CD4-positive, alpha-beta T cell treated with Interleukin-21 for 1 hour (primary cell): ENCODE measurements at regions not wholly inside any gene's neighbourhood (a gene's known extent, or its start where the extent isn't known, plus 50 kb on each side); places are given as distances from the start of the nearest gene placed in this dataset.

Experiments
- DNase-seq: peaks from one replicate; pipeline ENCODE4 v3.0.0-alpha.2; 2020

DNA sequence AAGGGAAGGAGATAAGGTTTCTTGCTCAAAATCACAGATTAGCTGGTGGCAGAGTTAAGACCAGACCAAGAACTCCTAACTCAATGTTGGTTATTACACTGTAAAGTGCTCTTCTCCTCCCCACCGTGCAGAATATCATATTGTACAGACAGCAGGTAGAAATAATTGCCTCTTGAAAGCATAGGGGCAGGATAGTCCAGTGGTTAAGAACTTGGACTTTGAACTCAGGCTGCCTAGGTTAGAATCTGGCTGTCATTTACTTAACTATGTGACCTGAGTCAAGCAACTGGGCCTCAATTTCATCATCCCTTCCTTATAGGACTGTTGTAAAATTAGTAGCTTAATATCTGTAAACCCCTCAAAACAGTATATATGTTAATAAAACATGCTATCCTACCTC is 114.9 kb upstream of the HIVEP3 start:
- DNase-seq: no peak

DNA sequence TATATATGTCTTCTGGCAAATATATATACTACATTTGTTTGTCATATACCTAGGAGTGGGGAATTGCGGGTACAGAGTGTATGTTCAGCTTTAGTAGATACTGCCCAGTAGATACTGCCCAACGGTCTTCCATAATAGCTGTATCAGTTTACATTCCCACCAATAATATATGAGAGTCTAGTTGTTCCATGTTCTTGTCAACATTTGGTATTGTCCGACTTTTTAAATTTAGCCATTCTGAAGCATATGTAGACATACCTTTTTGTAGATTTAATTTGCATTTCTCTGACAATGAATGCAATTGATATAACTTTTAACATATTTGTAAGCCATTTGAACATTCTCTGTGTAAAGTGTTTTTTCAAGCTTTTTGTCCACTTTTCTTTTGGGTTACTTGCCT is 99.0 kb upstream of the HIVEP3 start:
- no peak for DNase-seq

DNA sequence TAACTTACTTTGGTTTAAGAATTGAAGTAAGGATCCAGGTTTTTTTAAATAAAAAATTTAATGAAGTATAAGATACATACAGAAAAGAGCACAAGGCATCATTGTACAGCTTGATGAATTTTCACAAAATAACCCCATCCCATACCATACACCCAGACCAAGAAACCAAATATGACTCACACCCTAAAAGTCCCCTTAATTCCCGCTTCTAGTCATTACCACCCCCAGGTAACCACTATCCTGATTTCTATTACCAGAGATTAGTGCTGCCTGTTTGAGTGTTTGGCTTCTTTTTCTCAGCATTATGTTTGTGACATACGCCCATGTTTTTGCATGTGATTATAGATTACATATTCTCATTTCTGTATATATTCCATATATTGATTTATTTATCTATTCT is 98.5 kb upstream of the HIVEP3 start:
- DNase-seq: no peak

DNA sequence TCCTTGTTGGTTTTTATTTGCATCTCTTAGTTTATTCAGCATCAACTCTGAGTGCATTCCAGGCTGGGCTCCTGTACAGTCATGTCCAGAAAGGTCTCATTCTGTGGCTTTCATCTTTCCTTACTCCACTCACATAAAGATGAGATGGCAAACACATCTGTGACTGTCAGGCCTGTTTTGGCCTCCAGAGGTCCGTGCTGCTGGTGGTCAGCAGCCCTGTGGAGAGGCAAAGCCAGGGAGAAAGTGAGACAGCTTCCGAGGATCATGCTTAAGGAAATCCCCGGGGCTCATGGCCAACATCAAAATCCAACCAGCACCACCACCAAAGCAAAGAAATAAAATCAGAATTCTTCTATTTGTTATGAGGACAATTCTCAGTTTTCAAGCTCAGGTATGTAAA is 96.1 kb upstream of the HIVEP3 start:
- no peak for DNase-seq

DNA sequence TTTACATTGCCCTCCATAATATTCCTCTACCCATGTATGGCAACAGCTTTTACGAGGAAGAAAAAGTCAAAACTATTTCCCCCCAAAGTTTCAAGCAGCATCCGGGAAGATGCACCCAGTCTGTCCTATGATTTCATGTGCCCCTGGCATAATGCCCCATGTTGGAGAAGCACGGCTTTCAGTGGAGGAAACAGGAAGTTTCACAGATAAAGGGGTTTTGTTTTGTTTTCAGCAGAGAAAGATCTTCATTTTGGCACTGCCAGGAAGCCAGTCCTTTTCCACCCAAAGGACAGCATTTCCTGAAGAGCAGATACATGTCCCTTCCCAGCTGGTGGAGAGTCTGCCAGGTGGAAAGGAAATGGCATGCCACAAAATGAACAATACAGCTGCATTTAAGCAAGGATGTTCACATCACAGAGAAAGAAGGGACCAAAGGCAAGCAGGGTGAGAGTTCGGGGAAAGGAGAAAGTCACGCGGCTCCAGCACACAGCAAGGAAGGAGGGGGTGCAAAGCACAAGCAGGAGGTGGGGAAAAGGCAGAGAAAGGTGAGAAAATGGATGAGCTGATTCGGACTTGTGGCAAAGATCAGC is 95.3 kb upstream of the HIVEP3 start:
- no peak for DNase-seq

DNA sequence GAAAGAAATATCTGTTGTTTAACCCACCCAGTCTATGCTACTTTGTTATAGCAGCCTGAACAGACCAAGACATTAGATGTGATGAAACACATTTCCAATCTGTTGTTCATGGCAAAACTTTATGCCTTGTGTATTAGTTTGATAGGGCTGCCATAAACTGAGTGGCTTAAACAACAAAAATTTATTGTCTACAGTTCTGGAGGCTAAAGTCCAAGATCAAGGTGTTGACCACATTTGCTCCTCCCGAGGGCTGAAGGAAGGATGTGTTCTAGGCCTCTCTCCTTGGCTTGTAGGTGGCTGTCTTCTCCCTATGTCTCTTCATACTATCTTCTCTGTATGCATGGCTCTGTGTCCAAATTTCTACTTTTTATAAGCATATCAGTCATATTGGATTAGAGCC is 94.1 kb upstream of the HIVEP3 start:
- no peak for DNase-seq

DNA sequence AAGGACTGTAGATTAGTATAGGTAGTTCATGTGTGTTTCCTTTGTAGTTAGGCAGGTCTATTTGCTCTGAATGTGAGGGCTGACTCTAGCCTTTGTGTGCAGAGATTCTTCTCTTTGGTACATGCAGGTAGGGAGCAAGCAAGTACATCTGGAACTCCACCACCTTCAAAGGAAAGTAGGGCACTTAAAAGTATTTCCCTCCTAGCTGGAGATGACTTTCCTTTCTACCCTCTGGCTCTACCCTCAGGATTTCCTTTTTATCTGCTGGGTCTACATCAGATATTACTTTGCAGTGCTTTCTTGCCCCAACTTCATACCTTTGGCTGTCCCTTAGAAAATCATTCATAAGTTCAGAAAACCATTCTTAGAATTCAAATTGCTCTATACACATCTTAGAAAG is 91.7 kb upstream of the HIVEP3 start:
- no peak for DNase-seq

DNA sequence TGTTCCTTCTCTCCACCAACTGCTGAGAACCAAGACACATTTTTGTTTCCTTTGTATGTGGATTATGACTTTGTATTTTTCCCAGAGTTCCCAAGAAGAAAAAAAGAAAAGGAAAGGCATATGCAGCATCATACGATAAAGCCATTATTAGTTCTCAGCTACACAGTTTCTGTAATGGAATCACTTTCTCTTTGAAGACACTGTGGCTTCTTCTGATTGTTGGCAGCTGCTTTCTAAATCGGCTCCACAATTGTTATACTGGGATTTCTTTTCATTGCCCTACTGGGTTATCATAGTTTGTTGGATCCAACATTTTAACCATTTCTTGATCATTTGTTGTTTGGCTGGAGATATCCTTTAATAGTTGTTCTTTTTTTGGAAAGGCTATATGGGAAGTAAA is 89.5 kb upstream of the HIVEP3 start:
- DNase-seq: no peak

DNA sequence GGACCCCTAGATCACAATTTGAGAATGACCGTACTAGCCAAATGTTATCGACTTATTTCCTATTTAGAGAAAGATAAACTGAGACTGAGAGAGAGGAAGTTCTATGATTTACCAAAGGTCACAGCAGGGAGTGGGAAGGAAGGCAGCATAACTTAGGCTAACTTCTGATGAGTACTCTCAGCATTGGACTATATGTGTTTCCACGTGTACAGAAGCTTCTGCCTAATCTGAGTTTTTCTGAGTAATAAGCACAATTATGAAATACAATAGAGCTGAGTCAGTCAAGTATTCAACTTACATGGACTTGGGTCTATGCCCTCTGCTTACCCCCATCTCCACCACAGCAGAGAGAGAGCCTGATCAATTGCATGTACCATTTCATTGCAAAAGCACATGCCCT is 88.1 kb upstream of the HIVEP3 start:
- no peak for DNase-seq

DNA sequence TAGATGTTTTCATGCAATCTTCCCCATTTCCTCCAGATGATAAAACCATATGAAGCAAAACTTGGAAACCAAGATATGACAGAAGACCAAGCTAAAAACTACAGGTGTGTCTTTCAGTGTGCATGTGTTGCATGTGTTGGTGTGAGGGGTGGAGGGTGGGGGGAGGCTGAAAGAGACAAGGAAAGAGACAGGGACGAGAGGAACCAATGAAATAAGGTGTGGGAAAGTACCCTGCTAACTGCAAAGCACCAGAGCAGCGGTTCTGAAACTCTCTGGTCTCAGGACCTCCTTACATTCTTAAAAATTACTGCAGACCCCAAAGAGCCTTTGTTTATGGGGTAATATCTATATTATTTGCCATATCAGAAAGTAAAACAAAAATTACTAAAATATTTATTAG is 87.4 kb upstream of the HIVEP3 start:
- no peak for DNase-seq

DNA sequence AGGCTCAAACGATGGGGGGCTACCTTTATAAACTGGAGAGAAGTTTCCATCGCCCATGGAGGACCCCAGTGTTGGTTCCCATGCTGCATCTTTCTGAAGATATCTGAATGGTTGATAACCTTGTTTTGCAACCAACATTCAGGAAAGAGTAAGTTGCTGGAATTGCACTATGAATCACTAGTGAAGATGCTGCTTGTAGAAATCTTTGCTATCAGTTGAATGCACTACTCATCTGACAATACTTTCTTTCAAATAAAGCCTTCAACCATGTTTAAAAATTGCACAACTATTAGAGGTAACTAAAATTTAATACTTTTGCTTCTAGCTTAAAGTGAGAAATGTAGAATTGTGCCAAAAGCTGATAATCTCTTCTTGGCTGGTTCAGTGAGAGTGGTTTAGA is 86.8 kb upstream of the HIVEP3 start:
- no peak for DNase-seq

DNA sequence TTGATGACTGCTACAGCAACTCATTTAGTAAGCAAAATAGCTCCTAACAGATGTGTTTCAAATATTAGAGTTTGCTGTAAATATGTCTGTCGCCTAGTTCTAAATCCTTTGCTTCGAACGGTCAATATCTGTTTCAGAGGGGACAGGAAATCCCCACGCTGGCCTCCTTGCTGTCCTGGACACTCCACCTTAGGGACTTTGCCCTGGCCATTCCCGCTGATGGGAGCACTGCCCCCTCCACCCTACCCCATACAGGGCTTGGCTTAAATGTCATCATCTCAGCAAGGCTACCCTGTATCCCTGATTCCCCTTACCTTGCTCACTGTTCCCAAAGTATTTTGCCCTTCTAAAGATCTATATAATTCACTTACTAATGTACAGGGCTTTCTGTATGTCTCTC is 86.1 kb upstream of the HIVEP3 start:
- no peak for DNase-seq

DNA sequence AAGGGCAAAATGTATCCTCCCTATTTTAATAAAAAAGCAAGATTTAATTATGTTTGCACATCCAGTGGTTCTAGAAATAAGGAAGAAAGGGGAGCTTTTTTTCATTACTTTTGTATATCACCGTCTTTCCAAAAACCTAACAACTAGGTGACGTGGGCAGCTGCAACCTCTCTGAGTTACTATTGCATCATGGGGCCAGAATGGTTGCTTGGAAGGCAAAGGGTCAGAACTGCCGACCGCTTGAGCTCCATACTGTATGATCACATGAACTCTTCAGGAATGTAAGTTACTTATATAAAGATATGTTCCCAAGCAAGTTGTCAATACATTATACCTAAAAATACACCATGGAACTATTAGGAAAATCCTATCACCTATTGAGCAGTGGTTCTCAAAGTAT is 85.6 kb upstream of the HIVEP3 start:
- no peak for DNase-seq

DNA sequence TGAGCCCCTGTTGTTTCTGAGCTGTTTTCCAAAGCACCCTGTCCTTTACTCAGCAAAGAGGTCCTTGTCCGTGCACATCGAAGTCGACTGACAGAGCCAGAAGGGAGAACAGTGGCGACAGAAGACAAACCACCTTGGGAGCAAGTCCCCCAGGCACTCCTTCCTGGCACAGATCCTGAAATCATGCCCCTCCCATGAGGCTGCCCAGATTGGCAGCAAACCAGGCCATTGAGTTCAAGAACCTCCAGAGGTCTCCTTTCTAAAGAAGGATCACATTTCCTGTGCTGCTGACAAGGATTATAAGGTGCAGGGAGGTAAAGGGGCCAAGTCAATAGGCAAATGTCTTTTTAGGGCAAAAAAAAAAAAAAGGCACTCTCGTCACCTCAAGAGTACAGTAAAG is 84.7 kb upstream of the HIVEP3 start:
- DNase-seq: no peak

DNA sequence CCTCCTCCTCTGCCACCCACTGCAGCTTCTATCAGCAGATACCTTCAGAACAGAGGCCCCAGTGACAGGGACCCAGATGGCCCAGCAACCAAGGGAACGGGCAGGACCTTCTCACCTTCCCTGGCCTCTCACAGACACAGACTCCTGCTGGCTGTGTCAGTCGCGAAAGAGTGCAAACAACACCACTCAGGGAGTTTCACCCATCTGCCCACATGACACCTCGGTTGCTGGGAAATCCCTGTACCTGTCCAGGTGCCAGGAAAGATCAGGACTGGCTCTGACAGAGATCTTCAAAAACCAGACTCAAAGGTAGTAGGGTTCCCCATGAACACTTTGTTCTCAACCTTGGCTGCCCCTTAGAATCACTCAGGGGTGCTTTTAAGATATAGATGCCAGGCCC is 83.5 kb upstream of the HIVEP3 start:
- DNase-seq: no peak

DNA sequence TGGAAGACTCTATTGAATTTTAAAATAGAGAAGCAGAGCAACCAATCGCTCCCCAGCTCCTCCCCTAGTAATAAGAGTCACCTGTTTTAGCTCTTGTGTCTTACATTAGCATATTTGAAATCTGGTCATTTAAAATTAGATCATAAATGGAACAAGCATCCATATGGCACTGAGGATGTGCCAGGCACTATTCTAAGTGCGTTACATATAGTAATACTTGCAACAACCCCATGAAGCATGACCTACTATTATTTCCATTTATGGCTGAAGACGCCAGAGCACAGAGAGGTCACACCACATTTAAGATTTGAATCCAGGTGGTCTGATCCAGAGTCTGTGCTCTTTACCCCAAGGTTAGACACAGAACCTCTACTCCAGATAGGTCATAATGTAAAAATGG is 82.0 kb upstream of the HIVEP3 start:
- no peak for DNase-seq

DNA sequence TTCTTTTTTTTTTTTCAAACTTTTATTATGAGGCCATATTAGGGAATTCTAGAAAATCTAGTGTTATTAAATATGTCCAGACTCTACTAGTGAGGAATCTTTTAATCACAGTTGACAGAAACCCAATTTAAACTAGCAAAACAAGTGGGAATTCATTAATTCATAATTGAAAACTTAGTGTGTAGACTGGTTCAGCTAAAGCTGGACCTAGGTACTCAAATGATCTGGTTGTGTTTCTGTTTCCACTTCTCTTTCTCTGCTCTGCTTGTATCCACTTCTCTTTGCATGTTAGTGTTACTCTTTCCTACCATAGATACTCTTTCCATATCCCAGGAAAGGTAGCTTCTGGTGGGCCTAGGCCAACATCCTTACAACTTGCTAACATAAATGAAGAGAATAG is 81.2 kb upstream of the HIVEP3 start:
- DNase-seq: no peak

DNA sequence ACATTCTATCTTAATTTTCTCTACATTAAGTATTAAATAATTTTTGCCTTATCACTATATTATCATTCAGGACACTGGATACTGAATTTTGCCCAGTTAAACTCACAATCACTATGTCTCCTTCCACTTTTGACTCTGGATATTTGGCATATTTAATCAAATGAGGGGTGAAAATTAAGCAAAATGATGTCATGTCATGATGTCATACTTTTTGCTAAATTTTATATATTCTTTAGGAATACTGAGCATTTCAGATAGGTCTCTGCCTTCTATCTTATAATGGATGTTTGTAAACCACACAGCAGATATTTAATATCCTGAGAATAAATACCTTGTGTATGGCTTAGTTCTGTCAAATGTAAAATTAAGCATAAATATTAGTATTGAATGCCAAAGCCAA is 79.5 kb upstream of the HIVEP3 start:
- DNase-seq: no peak

DNA sequence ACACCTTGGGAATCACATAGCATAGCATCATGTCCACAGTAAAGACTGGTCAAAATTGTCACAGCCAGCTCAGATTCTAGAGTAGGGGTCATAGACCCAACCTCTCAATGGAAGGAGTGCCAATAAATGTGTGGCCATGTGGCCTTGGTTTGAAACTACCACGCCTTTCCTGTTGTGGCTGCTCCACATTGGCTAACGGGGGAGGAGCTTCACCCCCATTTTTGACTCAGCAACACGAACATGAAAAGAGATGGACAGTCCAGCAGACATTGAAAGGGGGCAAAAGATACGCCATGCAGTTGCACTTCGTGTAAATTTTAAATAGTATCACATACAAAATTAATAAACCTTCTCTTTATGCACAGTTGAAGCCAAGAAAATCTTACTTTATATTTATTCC is 78.4 kb upstream of the HIVEP3 start:
- no peak for DNase-seq

DNA sequence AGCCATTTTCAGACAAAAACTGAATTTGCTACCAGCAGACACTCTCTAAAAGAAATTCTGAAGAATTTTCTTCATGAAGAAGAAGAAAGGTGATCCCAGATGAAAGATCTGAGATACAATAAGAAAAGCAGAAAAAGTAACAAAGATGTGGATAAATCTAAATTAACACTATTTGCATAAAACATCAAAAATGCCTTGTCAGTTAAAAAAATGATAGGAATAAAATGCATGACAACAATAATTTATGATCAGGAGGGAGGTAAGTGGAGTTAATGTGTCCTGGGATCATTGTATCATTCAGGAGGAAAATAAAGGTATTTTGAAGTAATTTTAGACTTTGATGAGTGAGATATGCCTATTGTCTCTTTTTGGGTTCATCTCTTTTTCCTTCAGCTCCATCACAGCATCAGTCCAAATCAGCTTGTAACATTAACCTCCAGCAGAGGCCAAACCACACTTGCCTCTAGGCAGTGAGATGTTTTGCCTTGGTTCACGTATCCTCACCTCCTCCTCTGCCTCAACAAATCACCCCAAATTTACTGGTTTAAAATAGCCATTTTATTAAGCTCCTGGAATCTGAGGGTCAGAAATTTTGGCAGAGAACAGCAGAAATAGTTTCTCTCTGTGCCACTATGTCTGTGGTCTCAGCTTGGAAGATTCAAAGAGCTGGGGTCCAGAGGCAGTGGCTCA is 76.9 kb upstream of the HIVEP3 start:
- DNase-seq: no peak

DNA sequence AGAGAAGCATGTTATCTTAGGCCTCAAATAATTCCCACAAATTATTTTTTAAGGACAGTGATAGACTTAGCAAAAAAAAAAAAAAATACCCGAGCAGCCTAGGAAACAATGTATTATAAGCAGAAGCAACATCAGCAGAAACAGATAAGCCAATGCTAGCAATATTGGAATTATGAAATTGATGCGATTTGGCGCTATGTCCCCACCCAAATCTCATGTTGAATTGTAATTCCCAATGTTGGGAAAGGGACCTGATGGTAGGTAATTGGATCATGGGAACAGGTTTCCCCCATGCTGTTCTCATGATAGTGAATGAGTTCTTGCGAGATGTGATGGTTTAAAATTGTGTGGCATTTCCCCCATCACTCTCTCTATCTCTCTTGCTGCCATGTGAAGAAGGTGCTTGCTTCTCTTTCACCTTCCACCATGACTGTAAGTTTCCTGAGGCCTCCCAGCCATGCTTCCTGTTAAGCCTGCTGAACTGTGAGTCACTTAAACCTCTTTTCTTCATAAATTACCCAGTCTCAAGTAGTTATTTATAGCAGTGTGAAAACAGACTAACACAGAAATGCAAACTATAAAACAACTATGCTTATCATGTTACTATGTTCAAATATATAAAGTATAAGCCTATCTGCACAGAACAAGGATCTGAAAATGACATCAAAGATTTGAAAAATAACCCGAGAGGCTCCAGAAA is 75.6 kb upstream of the HIVEP3 start:
- no peak for DNase-seq

DNA sequence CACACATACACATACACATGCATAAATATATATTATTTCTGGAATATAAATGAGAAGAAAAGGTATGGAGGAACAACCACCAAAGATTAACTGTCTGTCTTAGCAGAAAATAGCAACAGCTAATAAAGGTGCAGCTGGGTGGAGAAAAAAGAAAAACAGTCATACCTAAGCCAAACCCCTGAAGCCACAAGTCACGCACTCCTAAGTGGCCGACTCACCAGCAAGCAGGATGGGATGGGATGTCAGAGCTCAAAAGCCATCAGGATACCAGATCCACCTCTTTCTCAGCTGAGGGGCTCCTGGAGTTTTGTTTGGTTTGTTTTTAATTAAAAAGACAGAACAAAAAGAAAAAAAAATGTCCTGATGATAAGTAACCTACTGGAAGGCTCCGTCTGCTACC is 64.7 kb upstream of the HIVEP3 start:
- DNase-seq: no peak

DNA sequence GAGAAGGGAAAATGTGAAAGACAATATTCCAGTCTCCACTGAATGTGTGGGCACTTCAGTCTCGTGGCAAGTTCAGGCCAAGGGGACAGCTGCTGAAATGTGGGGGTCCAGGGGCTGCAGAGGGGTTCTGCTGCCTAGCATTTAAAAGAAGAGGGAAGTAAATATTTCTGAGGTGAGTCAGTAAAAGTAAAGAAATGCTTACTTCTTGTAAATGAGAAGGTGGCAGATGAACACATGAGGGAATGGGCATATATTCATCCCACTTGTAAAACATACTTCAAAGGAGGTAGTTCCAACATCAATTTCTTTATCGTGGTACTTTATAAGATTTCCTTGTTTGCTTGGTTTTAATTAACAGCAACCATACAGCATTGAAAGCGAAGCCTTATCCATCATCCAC is 63.1 kb upstream of the HIVEP3 start:
- DNase-seq: no peak

DNA sequence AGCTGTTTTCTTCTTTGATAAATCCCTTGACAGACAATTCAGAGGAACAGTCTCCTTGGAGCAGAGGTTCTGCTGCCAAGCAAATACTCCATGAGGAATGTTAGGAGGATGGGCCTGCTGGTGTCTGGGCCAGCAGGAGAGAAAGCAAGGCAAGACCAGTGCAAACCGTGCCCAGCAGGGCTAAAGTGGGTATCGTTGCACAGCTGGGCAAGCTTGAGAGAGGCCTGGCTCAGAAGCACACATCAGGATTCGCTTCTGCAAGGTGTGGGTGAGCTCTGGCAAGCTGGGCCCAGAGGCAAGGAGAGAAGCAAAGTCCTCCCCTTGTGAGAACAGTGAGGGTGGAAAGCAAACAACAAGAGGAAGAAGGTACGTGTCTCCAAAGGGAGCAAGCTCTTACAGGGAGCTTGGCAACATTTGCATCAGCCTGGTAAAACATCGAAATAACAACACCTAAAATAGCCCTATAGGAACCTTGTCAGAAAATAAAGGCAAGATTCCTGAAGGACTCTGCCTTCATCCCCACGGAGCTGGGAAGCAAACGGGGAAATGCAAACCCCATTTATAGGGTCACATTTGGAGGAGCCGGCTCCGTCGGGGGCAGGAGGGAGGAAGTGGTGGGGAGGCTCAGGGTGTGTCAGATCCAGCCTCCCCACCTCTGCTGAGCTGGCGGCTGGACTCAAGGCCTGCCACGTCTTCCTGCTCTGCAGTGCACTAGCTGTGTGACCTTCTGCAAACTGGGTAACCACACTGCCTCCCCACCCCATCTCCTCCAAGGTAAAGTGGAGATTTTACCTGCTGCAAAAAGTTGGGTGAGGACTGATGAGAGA is 62.3 kb upstream of the HIVEP3 start:
- peak; percentile 3 for DNase-seq
